ENCODE measurements at regions not wholly inside any gene's neighbourhood (a gene's known extent, or its start where the extent isn't known, plus 50 kb on each side); places are given as distances from the start of the nearest gene placed in this dataset.
"Not testable (repeated sequence)": the region's sequence is repeated elsewhere in the genome, so short reads cannot be mapped to it uniquely, and the experiment has no call there.

DNA sequence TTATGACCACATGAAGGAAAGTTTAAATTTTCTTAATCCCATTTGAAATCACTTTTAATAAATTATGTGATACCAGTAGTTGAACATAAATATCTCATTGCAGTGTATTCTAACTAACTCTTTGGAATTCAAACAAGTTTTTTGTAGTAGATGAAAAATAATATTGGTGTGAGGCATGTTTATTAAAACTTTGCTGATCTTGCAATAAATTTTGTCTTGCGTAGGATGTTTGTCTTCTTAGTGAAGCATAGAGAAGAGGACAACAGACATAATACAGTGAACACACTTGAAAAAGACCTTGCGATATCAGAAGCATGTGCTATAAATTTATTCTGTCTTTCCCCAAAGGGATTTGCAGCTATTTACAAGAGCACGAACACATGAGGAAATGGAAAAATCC is 140.7 kb downstream of the HTR1B start:
- DNase-seq, result no peak

DNA sequence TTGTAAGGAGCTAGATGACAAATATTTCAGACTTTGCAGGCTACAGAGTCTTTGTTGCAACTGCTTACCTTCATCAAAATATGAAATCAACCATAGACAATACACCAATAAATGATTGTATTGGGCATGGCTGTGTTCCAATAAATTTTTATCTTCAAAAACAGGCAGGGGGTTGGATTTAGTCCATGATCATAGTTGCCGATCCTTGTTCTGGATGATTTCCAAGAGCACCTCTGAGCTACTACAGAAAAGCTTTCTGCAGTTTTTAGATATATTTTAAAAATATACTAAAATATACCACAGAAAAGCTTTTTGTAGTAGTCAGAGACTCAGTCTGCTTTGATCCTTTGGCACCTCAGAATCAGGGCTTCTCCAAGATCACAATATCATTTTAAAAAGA is 145.0 kb downstream of the HTR1B start:
- DNase-seq, result no peak

DNA sequence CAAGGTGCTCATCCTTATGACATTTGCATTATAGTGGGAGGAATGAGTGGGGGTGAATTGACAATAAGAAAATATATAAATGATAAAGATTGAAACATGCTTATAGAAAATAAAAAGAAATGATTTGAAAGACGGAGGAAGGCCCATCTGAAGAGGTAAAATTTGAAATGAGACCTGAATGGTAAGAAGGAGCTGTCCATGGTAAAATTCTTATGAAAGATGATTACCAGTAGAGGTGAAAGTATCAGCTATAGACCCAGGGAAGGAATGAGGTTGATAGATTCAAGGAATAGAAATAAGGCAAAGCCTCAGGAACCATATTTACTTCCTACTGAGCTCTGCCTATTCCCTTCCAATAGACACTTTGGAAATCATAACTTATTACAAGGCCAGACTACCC is 149.7 kb downstream of the HTR1B start:
- DNase-seq, result no peak

DNA sequence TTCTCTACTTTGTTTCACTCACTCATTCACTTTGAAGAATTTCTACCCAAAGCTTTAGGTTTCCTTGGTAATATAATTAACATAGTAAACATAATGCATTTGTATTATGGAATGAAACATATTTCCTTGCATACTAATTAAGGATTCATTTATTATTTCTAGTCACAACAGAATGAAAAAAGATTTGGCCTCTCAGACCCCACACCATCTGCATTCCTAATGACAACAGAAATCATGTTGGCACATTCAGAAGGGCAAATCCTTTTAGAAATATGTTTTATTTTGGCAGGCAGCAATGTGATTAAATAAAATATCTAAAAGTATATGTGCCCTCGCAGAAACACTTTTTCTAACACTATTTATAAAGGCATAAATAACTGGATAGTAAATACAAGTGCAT is 163.4 kb downstream of the HTR1B start:
- DNase-seq, result no peak

DNA sequence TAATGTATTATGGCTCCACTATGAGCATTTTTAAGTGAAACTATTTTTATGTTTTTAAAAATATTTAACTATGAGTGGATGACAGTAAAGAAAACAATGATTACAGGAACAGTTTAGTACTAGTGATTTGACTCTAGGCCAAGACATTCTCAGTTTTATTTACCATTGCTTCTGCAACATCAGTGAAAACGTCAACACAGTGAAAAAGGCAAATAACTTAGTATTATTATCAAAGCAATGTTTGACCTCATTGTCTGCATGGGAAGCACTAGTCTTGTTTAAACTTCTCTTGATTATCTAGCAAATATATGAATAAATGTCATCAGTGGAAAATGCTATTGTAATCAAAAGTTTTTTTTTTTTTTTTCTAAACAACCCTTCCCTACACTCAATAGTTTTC is 165.0 kb downstream of the HTR1B start:
- DNase-seq, result no peak

DNA sequence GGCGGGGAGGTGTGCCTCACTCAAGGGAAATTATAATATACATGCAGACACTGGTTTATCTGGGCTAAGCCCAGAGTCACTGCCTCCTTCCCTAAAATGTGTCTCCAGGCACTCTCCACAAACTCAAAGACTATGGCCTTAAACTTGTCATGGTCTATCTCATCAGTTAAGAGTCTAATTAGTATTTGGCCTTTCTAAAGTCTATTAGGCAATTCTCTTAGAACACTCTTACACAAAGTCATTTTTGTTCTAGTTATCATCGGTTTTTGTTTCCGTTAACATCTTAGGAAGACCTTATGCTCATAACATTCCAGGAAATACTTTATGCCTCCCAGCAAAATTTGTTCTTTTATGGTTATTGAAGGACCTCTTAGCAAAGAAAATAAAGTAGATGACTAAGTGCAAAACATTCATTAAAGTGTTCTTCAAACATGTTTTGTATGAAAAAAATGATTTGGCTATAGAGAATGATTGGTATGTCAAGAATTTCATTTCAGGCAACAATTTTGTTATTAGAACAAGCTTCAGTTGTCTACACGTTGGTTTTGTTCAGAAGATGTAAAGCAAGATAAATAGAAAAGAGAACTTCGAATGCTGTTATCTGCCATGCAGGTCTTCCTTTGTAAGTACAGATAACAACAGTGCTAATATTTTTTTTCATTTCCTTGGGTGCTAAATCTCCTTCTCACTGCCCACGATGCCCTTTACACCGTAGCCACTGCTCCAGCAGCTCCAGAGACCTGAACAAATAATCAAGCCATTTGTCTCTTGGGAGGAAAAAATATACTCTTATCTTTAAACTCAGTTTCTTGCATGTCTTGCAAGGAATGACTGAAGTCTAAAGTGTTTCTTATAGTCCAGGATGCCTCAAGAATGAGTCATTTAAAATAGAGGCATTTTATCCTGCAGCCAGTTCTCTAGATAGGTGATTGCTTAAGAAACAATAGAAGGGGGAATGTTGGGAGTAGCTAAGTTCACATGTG is 170.4 kb downstream of the HTR1B start:
- DNase-seq, result no peak

DNA sequence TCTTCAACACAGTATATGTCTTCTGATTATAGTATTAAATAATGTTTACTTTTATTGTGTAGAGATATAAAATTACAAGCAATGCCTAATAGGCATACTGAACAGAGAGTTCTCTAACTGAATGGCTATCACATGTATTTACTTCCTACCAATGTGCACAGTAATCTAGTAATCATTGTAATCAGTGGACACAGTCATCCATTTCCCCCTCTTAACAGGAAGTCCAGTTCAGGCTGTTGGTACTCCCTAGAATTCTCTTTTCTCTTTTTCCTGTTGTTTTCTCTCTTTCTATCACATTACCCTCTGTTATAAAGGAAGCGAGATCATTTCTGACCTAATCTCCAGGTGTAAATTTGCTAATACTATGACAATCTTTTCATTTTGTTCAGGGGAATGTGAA is 172.5 kb downstream of the HTR1B start:
- no peak for DNase-seq

DNA sequence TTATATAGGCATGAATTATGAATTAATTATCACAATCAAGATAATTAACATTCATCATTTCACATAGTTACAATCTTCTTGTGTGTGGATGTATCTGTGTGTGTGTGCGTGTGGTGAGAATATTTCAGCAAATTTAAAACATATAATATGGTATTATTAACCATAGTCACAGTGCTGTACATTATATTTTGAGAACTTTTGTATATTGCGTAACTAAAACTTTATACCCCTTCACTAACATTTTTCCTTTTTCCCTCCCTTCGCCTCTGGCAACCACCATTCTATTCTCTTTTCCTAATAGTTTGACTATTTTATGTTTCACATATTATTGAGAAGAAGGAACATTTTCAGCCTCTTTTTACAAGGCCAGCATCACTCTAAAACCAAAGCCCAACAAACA is 176.8 kb downstream of the HTR1B start:
- no peak for DNase-seq

DNA sequence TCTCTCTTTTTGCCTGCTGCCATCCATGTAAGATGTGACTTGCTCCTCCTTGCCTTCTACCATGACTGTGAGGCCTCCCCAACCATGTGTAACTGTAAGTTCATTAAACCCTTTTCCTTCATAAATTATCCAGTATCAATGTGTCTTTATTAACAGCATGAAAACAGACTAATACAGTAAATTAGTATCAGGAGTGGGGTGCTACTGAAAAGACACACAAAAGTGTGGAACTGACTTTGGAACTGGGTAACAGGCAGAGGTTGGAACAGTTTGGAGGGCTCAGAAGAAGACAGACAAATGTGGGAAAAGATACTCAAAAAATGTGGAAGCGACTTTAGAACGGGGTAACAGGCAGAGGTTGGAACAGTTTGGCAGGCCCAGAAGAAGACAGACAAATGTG is 189.4 kb downstream of the HTR1B start:
- DNase-seq, result no peak

DNA sequence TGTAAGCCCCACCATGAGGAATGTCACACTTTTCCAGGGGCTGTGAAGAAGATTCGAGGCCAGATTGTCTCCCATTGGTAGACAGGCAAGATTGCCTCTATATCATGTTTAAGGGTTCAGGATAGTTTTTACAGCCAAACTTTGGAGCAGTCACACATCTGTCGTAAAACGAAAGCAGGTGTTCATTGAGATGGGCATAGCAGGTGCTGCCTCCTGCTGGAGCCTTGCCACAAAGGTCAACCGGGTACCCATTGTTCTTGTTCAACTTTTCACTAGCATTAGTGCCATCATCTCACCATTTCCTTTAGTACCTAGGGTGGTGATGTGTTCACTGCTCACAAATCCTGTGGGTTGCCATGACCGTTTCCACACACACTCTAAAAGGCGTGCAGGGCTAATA is 198.3 kb downstream of the HTR1B start:
- no peak for DNase-seq

DNA sequence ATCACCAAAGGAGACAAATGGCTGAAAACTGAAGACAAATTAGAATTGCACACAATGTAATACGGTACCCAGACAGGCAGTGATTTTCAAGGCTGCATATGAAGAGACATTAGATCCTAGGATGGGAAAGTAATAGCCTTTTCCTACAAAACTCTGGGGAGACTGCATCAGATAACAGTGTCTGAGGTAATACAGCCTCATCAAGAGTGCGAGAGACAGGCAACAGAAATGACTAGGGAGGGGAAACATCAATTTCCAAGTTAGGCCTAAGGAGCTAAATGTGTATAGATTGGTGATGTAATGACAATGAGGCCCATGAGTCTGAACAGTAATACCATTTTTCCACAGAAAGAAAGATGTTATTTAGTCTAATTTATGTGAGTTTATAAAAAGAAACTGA is 200.3 kb downstream of the HTR1B start:
- DNase-seq, result no peak

DNA sequence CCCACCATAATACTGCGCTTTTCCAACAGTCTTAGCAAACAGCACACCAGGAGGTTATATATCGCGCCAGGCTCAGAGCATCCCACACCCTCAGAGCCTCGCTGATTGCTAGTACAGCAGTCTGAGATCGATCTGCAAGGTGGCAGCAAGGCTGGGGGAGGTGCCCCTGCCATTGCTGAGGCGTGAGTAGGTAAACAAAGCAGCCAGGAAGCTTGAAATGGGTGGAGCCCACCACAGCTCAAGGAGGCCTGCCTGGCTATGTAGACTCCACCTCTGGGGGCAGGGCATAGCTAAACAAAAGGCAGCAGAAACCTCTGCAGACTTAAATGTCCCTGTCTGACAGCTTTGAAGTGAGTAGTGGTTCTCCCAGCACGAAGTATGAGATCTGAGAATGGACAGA is 211.5 kb downstream of the HTR1B start:
- not testable (repeated sequence) for DNase-seq

DNA sequence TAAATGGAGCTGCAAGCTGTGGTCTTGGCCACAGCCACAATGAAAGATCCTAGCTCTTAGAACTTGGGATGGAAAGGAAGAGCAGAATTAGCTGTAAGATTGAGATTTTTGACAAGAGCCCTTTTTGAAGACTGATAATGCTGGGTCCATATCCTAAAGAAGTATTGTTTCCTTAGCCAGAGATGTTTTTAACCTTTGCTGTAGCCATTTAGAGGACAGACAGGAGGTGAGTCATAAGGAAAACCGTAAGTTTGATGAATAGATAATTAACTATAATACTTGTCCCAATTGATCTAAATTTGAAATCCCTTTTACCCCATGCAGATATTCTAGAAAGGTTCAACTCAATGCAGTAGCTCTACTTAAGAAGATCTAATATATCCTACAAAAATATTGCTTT is 213.7 kb downstream of the HTR1B start:
- no peak for DNase-seq

DNA sequence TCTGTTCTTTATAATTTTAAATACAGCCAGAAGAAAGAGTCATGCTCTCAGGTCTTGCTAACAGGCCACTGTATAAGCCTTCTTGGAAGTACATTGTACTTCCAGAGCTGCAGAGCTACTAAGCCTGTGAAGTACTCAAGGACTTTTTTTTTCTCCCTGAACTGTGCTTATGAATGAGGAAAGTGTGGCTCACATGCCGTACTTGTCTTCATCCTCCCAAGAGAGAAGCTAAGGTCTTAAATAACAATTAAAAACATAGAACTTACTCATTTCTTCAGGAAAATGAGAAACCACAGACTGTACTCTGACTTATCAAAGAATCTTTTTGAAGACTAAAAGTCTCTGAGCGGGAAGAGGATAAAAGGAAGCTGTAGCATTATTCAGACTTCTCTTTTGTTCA is 218.3 kb downstream of the HTR1B start:
- DNase-seq, result no peak

DNA sequence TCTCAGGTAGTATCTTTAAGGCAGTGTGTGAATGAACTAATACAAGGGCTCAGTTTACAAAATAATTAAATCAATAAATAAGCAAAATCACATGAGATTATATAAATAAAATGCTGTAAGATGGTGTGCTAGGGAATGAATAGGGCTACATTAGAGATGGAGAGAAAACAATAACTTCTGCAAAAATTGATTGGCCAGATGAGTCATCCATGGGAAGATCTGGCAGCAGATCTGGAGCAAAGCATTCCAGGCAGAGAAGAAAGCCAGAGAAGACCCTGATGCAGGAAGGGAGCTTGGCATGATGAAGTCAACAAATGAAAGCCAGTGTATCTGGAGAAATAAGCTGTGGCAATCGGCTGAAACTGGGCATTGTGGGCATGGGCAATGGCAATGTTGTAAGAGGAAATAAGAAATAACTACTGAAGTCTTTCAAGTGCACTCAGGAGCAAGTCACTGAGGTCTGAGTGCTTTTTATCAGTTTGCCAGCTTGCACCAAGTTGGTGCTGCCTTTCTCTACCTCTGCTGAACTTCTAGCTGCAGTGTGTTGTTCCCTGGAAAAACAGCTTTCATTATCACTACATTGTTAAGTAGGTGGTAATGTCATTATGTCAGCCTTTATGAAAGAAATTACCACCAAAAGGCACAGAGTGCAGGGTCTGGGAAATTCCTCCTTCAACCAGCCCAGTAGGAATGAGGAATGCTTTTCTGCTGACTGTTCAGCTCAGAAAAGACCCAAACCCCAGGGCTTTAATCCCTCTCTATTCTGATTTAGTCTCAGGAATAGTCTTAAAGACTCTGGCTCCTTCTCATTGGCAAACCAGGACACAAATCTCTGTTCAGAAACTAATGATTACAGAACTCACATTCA is 231.6 kb downstream of the HTR1B start:
- no peak for DNase-seq

DNA sequence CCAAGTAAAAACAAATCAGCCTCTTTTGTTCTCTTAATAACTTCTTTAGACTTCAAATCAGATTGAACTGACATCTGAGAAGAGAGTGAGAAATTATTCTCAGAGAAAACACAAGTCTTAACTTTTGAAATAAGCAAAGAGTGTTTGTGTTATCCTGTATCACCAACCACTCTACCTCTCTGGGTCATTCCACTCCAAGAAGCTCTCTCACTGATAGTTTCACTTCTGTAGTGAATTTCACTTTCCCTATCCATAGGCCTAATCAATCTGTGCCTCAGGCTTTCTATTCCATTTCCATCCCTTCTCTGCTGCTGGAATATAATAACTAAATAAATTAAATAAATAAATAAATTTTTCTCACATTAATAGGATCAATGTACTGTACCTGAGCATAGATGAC is 235.0 kb downstream of the HTR1B start:
- DNase-seq, result no peak

DNA sequence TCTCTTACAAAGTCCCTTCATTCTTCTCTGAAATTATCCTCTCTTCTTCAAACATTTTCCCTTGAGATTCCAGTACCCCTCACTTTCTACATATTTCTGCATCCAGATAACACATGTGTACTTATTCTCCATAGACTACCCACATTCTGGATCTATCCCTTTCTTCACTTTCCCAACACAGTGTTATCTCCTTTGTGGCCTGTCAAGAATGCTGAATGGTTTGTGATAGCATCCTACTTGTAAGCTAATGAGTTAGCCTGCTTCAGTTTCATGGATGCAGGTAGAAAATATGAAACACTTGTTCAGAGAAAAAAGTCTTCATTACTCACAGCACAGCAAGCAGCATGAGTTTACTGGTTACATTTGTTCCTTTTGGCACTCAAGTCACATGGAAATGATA is 245.4 kb downstream of the HTR1B start:
- DNase-seq, result no peak

DNA sequence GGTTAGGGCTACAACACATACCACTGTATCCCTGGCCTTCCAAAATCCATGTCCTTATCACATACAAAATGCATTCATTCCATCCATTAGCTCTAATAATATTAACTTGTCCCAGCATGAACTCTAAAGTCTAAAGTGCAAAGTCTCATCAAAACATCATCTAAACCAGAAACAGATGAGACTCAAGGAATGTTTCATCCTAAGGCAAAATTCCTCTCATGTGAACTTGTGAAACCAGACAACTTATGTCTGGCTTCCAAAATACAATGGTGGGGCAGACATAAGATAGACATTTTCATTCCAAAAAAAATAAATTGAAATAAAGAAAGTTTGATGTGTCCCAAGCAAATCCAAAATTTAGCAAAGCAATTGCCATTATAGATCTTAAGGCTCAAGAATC is 257.4 kb downstream of the HTR1B start:
- DNase-seq, result no peak

DNA sequence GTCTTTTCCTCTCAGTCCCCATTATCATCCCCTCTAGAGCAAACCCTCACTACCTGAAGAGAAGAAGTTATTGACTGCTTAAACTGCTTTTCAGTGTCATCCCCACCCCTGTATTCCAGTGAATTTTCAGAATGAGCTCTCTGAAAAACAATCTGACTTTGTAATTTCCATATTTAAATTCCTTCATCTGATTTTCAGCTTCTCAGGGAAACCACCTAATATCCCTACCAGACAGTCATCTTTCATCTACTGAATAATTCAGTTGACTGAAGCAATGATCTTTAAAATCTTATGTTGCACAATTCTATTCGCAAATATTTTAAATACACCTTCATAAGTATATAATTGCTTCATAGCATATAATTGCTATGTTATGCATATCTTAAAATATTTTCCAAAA is 258.7 kb downstream of the HTR1B start:
- DNase-seq, result no peak

DNA sequence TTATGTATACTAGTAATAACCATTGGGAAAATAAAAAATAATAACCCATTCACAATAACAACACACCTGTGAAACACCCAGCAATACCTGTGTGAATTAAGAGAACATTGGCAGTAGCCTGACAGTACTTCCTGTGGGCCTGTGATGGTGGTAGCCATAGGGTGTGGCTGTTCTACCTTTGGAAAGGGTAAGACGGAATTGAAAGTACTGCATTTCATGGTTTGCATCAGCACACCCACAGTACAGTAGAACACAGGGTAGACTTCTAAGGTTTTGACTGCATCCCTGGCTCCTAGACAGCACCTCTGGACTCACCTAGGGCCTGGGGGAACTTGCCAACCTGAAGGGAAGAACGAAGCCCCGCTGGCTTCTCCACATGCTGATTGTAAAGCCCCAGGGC is 279.8 kb downstream of the HTR1B start:
- DNase-seq, result no peak

DNA sequence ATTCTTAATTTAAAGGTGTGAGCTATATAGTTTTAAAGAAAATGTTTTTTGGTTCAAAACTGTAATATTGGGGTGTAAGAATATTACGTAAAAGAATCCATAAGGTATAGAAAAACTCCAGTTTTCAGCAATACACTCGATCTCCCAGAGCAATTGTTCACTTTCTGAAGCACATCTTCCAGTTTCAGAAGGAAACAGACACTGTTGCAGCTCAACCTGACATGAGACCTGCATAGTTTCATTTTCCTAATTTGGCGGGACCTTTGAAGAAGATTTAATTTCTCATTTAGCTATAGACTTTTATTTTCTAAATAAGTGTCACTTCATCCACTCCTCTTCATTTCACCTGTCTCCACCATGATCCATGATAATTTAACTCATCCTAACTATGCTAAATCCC is 281.5 kb downstream of the HTR1B start:
- no peak for DNase-seq

DNA sequence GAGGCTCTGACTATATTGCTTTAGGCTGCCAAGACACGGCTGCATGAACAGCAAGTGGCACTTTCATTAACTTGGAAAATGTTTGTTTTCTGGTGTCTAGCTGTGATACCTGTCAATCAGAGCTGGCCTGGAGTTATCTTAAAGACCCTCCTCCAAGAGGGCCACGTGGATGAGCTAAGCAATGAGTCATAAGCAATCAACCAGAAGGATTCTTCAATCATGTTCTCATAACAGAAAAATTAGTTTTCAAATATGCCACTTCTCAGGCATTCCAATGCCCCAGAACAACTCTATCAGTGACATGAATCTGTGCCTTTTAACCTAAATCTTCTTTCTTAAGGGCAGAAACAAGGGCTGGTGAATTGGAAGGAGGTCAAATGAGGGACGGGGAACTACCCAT is 283.0 kb downstream of the HTR1B start:
- DNase-seq, result no peak

DNA sequence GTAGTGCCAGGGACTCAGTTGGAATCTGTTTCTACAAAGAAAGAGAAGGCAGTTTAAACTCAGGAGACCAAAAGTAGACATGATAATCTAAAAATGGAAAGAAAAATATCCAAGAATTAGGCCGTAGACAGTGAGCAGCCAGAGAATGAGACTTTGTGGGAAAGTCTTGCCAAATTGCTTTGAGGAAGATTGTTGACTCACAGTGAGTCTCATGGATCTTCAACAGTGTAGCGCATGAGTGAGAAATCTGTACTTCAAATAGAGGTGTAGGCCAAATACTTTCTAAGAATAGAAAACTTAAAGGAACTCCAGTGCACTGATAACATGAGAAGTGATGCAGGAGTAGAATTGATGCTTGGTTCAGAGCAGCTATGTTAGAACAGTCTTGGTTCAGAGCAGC is 284.5 kb downstream of the HTR1B start:
- DNase-seq, result no peak

DNA sequence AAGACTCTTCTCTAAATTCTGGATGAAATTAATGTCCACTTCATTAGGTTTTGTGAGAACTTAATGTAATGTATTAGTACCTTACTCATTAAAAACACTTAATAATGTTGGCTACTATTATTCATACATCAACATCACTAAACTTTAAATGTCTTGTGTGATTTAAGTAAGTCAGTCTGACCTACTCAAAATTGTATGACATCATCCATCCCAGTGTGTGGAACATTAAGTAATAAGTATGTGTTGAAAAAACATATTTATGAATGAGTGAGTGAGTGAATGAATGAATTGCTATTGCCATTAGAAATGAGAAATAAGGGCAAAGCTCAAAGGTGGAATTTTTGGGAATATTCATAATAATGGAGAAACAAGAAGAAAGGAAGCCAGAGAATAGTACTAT is 285.8 kb downstream of the HTR1B start:
- no peak for DNase-seq

Measured in left hindlimb (tissue), 1 donor.